HEK293T (cell line): ENCODE measurements at regions not wholly inside any gene's neighbourhood (a gene's known extent, or its start where the extent isn't known, plus 50 kb on each side); places are given as distances from the start of the nearest gene placed in this dataset.

Experiments
- CTCF ChIA-PET: fragments of 350-600 bp; formaldehyde crosslinking; extraction: SDS; loops from one replicate; lab custom pipeline; 2021; ENCODE audit warnings: antibody characterized with exemption, inconsistent platforms; lab: Yijun Ruan, JAX
- POLR2A ChIA-PET: fragments of 350-600 bp; formaldehyde crosslinking; extraction: SDS; loops from one replicate; lab custom pipeline; 2020; ENCODE audit warnings: antibody characterized with exemption, inconsistent platforms; lab: Yijun Ruan, JAX
- DNase-seq: peaks from one replicate; pipeline ENCODE4 v3.0.0; 2012; ENCODE audit warnings: mixed read lengths; ENCODE audit errors: extremely low spot score
- ARNT ChIP-seq: fragments of 450-650 bp; IDR thresholded peaks from 2 replicates; pipeline ENCODE4 v1.6.1; 2017; ENCODE audit warnings: mild to moderate bottlenecking
- BHLHE40 ChIP-seq: fragments of 450-650 bp; IDR thresholded peaks from 2 replicates; pipeline ENCODE4 v1.6.1; 2016; ENCODE audit warnings: mild to moderate bottlenecking, moderate library complexity, borderline replicate concordance
- CTBP1 ChIP-seq: fragments of 450-650 bp; IDR thresholded peaks from 2 replicates; pipeline ENCODE4 v1.6.1; 2016; ENCODE audit warnings: borderline replicate concordance
- ELF4 ChIP-seq: fragments of 450-650 bp; IDR thresholded peaks from 2 replicates; pipeline ENCODE4 v1.6.1; 2017; ENCODE audit warnings: antibody characterized with exemption
- FOXA1 ChIP-seq: fragments of 450-650 bp; IDR thresholded peaks from 2 replicates; pipeline ENCODE4 v1.6.1; 2016; ENCODE audit warnings: mild to moderate bottlenecking
- FOXK2 ChIP-seq: fragments of 450-650 bp; IDR thresholded peaks from 2 replicates; pipeline ENCODE4 v1.6.1; 2016; ENCODE audit warnings: mild to moderate bottlenecking
- FOXM1 ChIP-seq: fragments of 450-650 bp; IDR thresholded peaks from 2 replicates; pipeline ENCODE4 v1.6.1; 2017; ENCODE audit warnings: mild to moderate bottlenecking, borderline replicate concordance
- HDGF ChIP-seq: fragments of 450-650 bp; IDR thresholded peaks from 2 replicates; pipeline ENCODE4 v1.6.1; 2017; ENCODE audit warnings: antibody characterized with exemption, borderline replicate concordance
- L3MBTL2 ChIP-seq: fragments of 450-650 bp; conservative IDR thresholded peaks from 2 replicates; pipeline ENCODE4 v1.6.1; 2016; ENCODE audit warnings: mild to moderate bottlenecking
- LEF1 ChIP-seq: fragments of 450-650 bp; IDR thresholded peaks from 2 replicates; pipeline ENCODE4 v1.6.1; 2017; ENCODE audit warnings: mild to moderate bottlenecking, borderline replicate concordance
- NFRKB ChIP-seq: fragments of 450-650 bp; IDR thresholded peaks from 2 replicates; pipeline ENCODE4 v1.6.1; 2016; ENCODE audit warnings: mild to moderate bottlenecking, moderate library complexity
- PKNOX1 ChIP-seq: fragments of 450-650 bp; IDR thresholded peaks from 2 replicates; pipeline ENCODE4 v1.6.1; 2016
- SP1 ChIP-seq: fragments of 450-650 bp; IDR thresholded peaks from 2 replicates; pipeline ENCODE4 v1.6.1; 2017
- SUZ12 ChIP-seq: fragments of 450-650 bp; IDR thresholded peaks from 2 replicates; pipeline ENCODE4 v1.6.1; 2016; ENCODE audit warnings: mild to moderate bottlenecking
- TARDBP ChIP-seq: fragments of 450-650 bp; IDR thresholded peaks from 2 replicates; pipeline ENCODE4 v1.6.1; 2016
- ZNF384 ChIP-seq: fragments of 450-650 bp; IDR thresholded peaks from 2 replicates; pipeline ENCODE4 v1.6.1; 2016

- POLR2A ChIA-PET, result interaction anchor here (1.2 kb wide), 1 partner anchor 14 kb away, joined by 3 read pairs; no protein-coding TSS in a partner anchor
- CTCF ChIA-PET, result no interaction called here
Measured at GRCh38 chr2:37766106-37766505, 94.7 kb upstream of the CDC42EP3 start.

GRCh38 chr2:37767046-37767445 is 95.6 kb upstream of the CDC42EP3 start:
- CTCF ChIA-PET, result no interaction called here
- POLR2A ChIA-PET, result no interaction called here
- TF ChIP-seq FOXK2 (no peak), LEF1 (no peak), TARDBP (no peak), SUZ12 (no peak), FOXM1 (no peak), PKNOX1 (no peak), HDGF (no peak), CTBP1 (no peak), L3MBTL2 (no peak)
- no peak for DNase-seq

More at GRCh38 chr2:37766106-37766505, 94.7 kb upstream of the CDC42EP3 start:
- TF ChIP-seq SUZ12, result no peak
- no peak for TF ChIP-seq CTBP1
- no peak for TF ChIP-seq BHLHE40
- TF ChIP-seq PKNOX1, result no peak
- TF ChIP-seq ELF4, result no peak
- TF ChIP-seq SP1, result no peak
- no peak for TF ChIP-seq L3MBTL2
- TF ChIP-seq FOXK2, result no peak
- no peak for TF ChIP-seq NFRKB
- TF ChIP-seq FOXM1, result no peak
- TF ChIP-seq FOXA1, result no peak
- TF ChIP-seq ZNF384, result no peak
- no peak for TF ChIP-seq ARNT
- no peak for TF ChIP-seq HDGF
- TF ChIP-seq TARDBP, result no peak
- no peak for TF ChIP-seq LEF1
- DNase-seq, result no peak

GRCh38 chr2:37767959-37768925 is 96.8 kb upstream of the CDC42EP3 start:
- TF ChIP-seq ELF4 (no peak), ZNF384 (no peak), ARNT (no peak), SP1 (no peak), HDGF (no peak), TARDBP (no peak), NFRKB (no peak), LEF1 (no peak), CTBP1 (no peak), FOXK2 (no peak), L3MBTL2 (no peak), BHLHE40 (no peak), FOXM1 (no peak), SUZ12 (no peak), FOXA1 (no peak), PKNOX1 (no peak)

GRCh38 chr2:37769551-37769950 is 98.1 kb upstream of the CDC42EP3 start:
- TF ChIP-seq FOXM1 (no peak), SUZ12 (no peak), ELF4 (no peak), ZNF384 (no peak), TARDBP (no peak), LEF1 (no peak), FOXK2 (no peak), NFRKB (no peak), ARNT (no peak), FOXA1 (no peak), HDGF (no peak), CTBP1 (no peak), BHLHE40 (no peak), PKNOX1 (no peak), SP1 (no peak), L3MBTL2 (no peak)
- ChIA-PET CTCF (no interaction called here), POLR2A (no interaction called here)
- DNase-seq, result no peak

More at GRCh38 chr2:37767959-37768925, 96.8 kb upstream of the CDC42EP3 start:
- ChIA-PET CTCF (no interaction called here), POLR2A (no interaction called here)
- DNase-seq, result no peak

GRCh38 chr2:37770797-37771196 is 99.4 kb upstream of the CDC42EP3 start:
- DNase-seq, result no peak
- CTCF ChIA-PET, result no interaction called here
- TF ChIP-seq SP1, result no peak
- no peak for TF ChIP-seq FOXA1
- no peak for TF ChIP-seq LEF1
- no peak for TF ChIP-seq HDGF
- TF ChIP-seq SUZ12, result no peak
- no peak for TF ChIP-seq PKNOX1
- TF ChIP-seq ZNF384, result no peak
- TF ChIP-seq TARDBP, result no peak
- TF ChIP-seq ARNT, result no peak
- no peak for TF ChIP-seq L3MBTL2
- no peak for TF ChIP-seq NFRKB
- TF ChIP-seq FOXK2, result no peak
- no peak for TF ChIP-seq CTBP1
- TF ChIP-seq FOXM1, result no peak
- TF ChIP-seq BHLHE40, result no peak
- POLR2A ChIA-PET, result no interaction called here
